NCI-H526 treated with DMSO at 0.1 percent for 48 hours (cell line): ENCODE measurements at regions not wholly inside any gene's neighbourhood (a gene's known extent, or its start where the extent isn't known, plus 50 kb on each side); places are given as distances from the start of the nearest gene placed in this dataset.
A peak's percentile ranks its signal among the peaks of the same experiment; 100 is the strongest.
"Not testable (repeated sequence)": the region's sequence is repeated elsewhere in the genome, so short reads cannot be mapped to it uniquely, and the experiment has no call there.

Source experiments
- DNase-seq: peaks from one replicate; lab custom pipeline; 2025; lab: John Stamatoyannopoulos, UW

DNA sequence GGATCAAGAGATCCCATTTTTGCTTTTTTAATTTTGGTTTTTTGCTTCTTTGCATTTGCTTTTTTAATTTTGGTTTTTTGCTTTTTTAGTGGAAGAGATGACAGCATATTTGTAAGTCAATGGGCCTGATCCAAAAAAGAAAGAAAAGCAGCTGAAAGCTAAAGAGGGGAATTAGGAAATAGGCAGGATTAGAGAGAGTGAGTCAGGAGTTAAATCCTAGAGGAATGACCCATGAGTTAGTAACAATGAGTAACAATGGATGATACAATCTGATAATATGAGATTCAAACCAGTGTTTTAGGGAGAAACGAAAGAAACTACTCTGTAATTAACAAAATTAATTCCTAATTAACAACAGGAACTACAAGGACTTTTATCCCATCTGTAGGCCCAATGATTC, 111.2 kb upstream of the SGCG start:
- no peak for DNase-seq

DNA sequence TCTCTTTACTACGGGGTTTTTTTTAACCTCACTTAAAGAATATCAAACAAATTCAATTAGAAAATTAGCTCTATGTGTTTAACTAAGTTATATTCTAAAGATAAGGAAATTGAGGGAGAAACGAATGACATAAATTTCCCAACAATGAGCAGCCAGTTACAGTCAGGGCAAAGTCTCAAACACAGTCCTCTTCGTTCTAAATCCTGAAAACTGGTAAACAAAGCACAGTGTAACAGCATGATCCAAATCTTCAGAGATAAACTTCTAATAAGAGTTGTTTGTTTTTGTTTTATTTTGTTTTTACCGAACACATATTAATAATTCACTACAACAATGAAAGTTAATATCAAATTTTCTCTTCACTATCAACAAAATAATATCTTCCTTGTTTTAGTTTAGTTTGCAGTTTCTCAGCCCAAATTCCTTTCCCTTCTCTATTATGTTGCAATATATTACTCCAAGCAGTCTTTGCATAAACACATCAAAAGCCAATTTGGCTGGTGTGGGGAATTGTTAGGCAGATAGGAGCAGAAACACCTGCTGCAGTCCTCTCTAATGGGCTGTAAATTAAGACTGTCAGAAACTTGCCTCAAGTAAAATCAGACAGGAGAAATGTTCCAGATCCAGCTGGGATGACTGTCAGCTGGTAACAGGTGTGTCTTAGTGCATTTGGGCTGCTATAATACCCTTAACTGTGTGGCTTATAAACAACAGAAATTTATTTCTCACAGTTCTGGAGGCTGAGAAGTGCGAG, 106.5 kb upstream of the SGCG start:
- DNase-seq = peak; percentile 84

DNA sequence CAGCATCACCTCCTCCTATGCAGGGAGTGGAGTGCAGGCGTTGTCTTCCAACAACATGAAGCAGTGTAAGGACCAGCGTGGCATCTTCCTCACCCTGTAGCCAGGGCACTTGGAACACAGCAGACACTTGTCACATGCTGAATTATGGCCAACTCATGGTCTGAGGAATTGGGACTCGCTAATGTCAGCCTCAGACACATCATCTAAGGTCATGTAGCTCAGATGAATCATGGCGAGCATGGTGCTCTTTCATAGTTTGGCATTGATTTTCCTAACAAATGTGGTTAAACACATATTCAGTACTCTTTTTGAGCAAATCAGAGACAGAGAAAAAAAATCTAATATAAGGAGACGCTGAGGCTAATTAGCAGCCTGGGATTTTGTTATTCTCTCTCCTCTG, 99.6 kb upstream of the SGCG start:
- no peak for DNase-seq

DNA sequence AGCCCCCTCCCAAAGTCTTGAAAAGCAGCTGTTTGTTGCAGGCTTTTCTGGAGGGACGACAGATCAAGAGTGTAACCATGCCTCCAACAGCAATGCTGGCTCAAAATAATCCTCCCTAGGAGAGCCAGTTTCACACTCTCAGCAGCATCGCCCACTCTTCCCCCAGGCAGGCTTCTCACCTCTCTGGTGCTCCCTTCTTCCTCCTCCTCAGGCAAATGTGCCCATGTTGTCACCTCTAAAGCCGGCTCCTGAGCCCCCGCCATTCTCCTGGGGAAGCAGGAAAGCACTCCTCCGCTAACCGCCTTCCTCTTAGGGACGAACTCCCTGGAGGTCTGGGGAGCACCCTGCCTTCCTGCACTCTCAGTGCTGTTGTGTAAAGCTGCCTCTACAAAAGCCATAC, 98.9 kb upstream of the SGCG start:
- no peak for DNase-seq

DNA sequence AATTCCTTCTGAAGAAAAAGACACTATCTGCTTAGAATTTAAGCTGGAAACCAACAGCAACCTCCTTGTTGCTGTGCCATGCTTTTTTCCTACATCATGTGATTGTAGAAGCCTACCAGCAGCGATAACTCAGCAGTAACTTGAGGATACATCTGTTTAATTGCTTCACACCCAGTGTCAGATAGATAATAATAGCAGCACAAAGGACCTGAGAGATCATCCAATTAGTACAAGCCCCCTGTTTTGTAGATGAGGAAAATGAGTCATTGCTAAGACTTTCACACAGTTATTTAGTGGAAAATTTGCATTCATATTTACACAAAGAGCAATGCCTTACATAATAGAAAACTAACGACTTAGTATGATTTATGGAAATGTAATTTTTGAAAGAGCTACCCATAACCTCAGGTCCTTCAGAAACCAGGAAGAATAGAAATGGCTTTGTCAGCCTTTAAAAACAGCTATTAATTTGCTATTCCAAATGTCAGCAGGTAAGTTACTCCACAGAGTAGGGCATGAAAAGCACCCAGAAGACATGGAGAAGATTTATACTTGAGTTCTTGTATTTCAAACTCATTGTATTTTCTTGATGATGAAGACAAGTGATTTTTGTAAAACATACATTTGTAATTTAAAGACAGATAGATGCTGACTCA, 93.7 kb upstream of the SGCG start:
- peak; percentile 24 for DNase-seq

DNA sequence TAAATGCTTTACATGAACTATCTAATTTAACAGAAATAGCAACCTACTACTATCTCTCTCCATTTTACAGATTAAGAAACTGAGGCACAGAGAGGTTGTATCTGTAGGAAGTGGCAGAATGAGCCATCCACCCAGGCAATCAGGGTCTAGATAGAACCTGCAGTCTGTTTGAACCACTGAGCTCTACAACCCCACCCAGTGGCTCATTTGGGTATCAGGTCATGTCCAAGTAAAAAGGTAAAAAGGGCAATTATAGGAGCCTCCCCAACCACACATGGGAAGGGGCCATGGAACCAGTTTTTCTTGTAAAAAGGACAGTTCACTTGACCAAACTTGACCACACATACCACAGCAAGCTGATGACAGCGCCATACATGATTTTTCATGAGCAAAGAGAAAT, 92.9 kb upstream of the SGCG start:
- DNase-seq = no peak

DNA sequence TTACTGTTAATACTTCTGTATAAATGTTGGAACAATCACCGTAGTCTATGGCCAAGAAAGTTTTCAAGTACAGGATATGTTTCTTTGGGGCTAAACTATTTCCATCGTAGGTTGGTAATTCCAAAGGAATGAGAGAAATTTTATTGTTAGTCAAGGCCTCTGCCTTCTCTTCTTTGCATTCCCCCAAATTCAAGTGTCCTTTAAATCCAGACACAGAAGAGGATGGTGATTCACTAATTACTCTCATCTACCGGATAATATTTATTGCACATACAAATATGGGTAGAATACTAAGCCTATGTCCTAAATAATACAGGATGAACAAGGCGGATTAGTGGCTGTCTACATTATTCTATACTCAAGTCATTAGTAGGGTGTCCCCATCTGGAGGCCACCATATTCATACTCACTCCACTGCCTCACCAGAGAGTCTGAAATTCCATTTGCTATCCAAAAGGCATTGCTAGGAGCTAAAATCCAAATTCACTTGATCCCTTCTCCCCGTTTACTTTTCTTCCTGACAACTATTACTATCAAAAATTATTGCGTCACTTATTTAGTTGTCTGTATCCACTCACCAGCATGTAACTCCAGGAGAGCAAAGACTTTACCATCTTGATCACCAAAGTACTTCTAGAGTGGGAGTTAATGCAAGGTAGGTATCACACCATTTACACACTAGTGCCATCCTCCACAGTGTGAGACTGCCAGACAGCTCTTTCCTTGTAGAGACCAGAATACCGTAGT, 82.4 kb upstream of the SGCG start:
- no peak for DNase-seq

DNA sequence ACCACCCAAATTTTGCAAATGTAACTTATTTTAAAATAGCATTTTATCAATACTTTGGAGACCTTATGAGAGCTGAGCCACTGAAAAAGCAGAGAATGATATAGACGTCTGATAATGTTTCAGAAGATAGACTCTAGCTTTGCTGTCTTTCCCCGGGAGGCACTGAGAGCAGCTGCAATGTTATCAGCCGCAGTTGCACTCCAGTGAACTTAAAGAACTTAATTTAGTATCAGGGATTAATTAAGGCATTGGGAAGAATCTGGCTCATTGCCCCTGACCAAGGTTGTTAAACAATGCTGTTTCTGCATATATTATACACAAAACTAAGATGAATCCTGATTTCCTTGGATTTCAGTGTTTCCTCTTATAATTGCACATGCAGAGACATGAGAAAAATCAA, 75.7 kb upstream of the SGCG start:
- DNase-seq = no peak

DNA sequence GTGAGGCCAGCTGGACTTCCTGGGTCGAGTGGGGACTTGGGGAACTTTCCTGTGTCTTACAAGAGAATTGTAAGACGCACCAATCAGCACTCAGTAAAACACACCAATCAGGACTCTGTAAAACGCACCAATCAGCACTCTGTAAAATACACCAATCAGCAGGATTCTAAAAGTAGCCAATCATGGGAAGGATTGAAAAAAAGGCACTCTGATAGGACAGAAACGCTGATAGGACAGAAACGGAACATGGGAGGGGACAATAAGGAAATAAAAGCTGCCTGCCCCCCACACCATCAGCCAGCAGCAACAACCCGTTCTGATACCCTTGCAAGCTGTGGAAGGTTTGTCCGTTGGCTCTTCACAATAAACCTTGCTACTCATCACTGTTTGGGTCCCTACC, 73.1 kb upstream of the SGCG start:
- no peak for DNase-seq

DNA sequence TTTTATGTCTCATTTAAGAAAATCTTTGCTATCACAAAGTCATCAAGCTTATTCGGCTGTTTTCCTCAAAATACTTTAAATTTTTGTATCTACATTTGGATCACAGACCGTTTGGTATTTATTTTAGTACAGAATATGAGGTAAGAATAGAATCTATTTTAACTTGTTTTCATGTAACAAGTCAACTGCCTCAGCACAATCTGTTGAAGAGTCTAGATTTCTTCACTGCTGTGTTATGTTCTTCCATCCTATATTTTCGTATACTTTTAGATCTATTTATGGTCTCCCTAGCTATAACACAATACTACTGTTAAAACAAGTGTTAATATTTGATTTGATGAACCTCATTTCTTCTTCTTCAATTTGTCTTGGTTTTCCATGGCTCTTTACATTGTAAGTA, 61.6 kb upstream of the SGCG start:
- DNase-seq = no peak

DNA sequence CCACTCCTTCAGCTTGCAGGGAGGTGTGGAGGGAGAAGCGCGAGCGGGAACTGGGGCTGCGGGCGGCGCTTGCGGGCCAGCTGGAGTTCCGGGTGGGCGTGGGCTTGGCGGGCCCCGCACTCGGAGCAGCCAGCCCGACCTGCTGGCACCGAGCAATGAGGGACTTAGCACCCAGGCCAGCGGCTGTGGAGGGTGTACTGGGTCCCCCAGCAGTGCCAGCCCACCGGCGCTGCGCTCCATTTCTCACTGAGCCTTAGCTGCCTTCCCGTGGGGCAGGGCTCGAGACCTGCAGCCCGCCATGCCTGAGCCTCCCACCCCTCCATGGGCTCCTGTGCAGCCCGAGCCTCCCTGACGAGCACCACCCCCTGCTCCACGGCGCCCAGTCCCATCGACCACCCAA, 53.2 kb upstream of the SGCG start:
- DNase-seq = not testable (repeated sequence)

DNA sequence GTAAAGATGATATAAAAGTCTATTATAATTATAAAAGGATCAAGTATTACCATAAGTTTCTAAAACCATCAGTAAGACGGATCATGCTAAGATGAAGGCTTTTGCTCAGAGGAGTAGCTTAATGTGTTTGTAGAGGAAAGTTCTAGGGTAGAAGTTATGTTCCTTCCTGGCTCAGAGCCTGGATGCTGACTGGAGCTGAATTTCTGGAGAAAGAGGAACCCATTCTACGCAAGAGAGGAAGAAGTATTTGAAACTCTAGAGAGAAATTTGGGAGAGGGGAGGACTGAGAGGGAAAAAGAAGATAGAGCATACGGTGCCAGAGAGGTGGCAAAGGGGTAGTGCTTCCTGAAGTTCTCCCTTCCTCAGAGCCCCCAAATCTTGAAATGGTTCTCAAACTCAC, 51.4 kb upstream of the SGCG start:
- DNase-seq = no peak
